Adrenal gland (tissue), 5 donors: ENCODE measurements at regions not wholly inside any gene's neighbourhood (a gene's known extent, or its start where the extent isn't known, plus 50 kb on each side); places are given as distances from the start of the nearest gene placed in this dataset.

Experiments used
- POLR2A ChIP-seq, 2 donors: fragments of 450-650 bp; IDR thresholded peaks; one replicate each; pipeline ENCODE4 v1.6.1; 2017; ENCODE audit warnings: antibody characterized with exemption in 2 of 2, mild to moderate bottlenecking in 2 of 2, moderate library complexity in 1 of 2
- TF ChIP-seq, protein P1 (sequence below), 6 experiments: fragments of 450-650 bp in 4 of 6; fragments of 200-600 bp in 2 of 6; sonication (generic) in 1 of 6; IDR thresholded peaks; 1 replicate in 5 of 6; 2 replicates in 1 of 6; pipeline versions ENCODE4 v1.5.1 to v1.8.0; 2016 to 2021; ENCODE audit warnings: antibody characterized with exemption in 6 of 6, mild to moderate bottlenecking in 2 of 6, moderate library complexity in 1 of 6
- donor health status: DM: no; HTN: no; CAD: no.

DNA sequence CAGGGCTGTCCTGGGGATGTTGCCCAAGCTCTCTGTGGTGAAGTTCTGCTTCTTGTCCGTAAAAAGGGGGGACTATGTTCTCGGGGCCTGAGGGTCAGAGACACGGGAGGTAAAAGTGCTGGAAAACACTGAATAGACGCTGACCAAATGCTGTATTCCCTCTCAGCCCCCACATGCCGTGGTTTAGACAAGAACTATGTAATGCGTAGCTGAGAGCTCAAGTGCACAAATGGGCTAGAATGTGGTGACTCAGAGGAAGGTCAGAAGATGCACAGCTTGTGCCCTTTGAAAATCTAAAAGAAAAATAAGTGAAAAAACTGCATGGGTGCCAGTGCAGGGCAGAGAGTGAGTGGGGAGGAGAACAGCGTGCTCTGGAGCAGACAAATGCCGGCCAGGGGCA lies 80.3 kb upstream of the MAP4K4 start:
- TF ChIP-seq, protein P1, sequence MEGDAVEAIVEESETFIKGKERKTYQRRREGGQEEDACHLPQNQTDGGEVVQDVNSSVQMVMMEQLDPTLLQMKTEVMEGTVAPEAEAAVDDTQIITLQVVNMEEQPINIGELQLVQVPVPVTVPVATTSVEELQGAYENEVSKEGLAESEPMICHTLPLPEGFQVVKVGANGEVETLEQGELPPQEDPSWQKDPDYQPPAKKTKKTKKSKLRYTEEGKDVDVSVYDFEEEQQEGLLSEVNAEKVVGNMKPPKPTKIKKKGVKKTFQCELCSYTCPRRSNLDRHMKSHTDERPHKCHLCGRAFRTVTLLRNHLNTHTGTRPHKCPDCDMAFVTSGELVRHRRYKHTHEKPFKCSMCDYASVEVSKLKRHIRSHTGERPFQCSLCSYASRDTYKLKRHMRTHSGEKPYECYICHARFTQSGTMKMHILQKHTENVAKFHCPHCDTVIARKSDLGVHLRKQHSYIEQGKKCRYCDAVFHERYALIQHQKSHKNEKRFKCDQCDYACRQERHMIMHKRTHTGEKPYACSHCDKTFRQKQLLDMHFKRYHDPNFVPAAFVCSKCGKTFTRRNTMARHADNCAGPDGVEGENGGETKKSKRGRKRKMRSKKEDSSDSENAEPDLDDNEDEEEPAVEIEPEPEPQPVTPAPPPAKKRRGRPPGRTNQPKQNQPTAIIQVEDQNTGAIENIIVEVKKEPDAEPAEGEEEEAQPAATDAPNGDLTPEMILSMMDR (IDR thresholded peaks at IDR 0.05): no peak
- no peak for TF ChIP-seq POLR2A (IDR thresholded peaks at IDR 0.05)
